Spinal cord (tissue), 9 donors: ENCODE measurements at regions not wholly inside any gene's neighbourhood (a gene's known extent, or its start where the extent isn't known, plus 50 kb on each side); places are given as distances from the start of the nearest gene placed in this dataset.

ENCODE experiments used
- DNase-seq, 6 donors: peaks; one replicate each; pipeline versions ENCODE4 v3.0.0 to v3.0.0-alpha.2; 2013 to 2015; ENCODE audit warnings: low spot score in 6 of 6, low read depth in 4 of 6
- H3K27ac ChIP-seq: one replicate; pipeline ENCODE4 v1.5.1; 2013; ENCODE audit warnings: low read depth, low read length, control low read depth
- H3K27me3 ChIP-seq: one replicate; pipeline ENCODE4 v1.6.1; 2013; ENCODE audit warnings: low read length; ENCODE audit not compliant: control insufficient read depth, insufficient read depth
- H3K36me3 ChIP-seq: one replicate; pipeline ENCODE4 v1.6.1; 2013; ENCODE audit warnings: low read length; ENCODE audit not compliant: control insufficient read depth, insufficient read depth
- H3K4me1 ChIP-seq: one replicate; pipeline ENCODE4 v1.6.1; 2013; ENCODE audit warnings: low read length; ENCODE audit not compliant: control insufficient read depth, insufficient read depth
- H3K4me3 ChIP-seq: one replicate; pipeline ENCODE4 v1.5.1; 2013; ENCODE audit warnings: low read depth, low read length, control low read depth
- H3K9me3 ChIP-seq: one replicate; pipeline ENCODE4 v1.6.1; 2013; ENCODE audit warnings: low read length; ENCODE audit not compliant: control insufficient read depth, insufficient read depth
- WGBS: methylation state at CpG from one replicate; pipeline ENCODE4 v1.1.5; 2013; ENCODE audit warnings: missing lambda C conversion rate; ENCODE audit not compliant: insufficient coverage; 5-methylcytosine and 5-hydroxymethylcytosine counted together
- donor health status: healthy.

DNA sequence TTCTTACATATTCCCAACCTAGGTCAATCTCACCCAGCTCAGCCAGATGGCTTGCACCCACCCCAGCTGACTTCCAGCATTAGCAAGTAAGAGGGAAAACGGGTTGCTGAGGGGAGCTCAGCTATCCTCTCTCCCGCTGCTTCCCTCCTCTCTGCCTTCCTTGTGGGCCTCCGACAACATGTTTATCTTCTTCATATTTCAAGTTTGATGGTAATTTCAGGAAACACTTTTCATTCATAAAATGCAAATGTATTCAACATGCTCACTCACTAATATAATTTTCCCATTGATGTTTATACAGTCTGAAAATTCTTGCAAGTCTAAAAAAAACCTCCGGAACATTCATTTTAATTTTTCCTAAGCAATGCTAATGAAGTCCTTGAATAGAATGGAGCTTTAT lies 372.5 kb upstream of the B3GAT1 start:
- Histone ChIP-seq H3K27me3 (no peaks in the 10 kb centered on the region), H3K4me1 (no peaks in the 10 kb centered on the region), H3K27ac (no peak overlapping the region), H3K9me3 (no peaks in the 10 kb centered on the region), H3K4me3 (no peak overlapping the region), H3K36me3 (no peaks in the 10 kb centered on the region)
- WGBS = no CpG with 5 or more reads among the region's 4 CpGs
- DNase-seq = peak in 1 of 6 donors; percentile 54

DNA sequence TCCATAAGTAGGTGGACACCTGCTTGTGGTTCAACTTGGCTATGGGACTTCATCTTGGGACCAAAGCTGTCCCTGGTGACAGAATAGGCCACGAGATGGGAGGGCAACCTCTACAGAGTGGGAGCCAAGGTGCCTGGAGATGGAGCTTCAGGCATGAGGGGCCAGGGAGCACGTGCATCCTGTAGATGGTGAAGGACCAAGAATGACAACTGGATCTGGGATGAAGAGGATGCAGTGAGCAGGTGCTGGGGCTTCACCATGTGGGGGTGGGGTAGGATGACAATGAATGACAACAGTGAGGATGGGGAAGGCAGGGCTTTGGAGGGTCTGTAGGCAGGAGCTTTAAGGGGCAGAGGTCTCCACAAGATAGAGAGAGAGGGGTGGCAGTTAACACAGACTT lies 372.0 kb upstream of the B3GAT1 start:
- H3K27ac ChIP-seq = no peak overlapping the region
- H3K9me3 ChIP-seq = no peaks in the 10 kb centered on the region
- no peaks in the 10 kb centered on the region for H3K4me1 ChIP-seq
- WGBS = 79% methylated on average over 2 of the region's 2 CpGs
- H3K4me3 ChIP-seq = no peak overlapping the region
- no peaks in the 10 kb centered on the region for H3K27me3 ChIP-seq
- no peaks in the 10 kb centered on the region for H3K36me3 ChIP-seq
- DNase-seq = no peak

DNA sequence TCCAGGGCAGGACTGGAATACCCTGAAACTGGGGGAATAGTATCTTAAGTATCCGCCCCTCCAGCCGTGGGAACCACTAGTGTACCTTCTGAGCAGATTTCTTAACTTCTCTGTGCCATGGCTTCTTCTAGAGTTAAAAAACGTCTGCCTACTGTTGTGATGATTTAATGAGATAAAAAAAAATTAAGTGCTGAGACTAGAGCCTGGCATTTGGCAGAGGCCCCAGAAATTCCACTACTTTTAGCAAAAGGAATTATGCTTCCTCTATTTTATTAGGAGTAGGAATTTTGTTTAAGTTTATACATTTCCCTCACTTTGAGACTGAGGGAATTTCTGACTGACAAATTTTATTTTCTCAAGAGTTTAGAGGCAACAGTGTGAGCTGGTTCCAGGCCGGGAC lies 371.2 kb upstream of the B3GAT1 start:
- 88% methylated on average over 1 of the region's 4 CpGs for WGBS
- no peak overlapping the region for H3K27ac ChIP-seq
- no peaks in the 10 kb centered on the region for H3K27me3 ChIP-seq
- no peaks in the 10 kb centered on the region for H3K9me3 ChIP-seq
- H3K4me1 ChIP-seq = no peaks in the 10 kb centered on the region
- no peak for DNase-seq
- H3K36me3 ChIP-seq = no peaks in the 10 kb centered on the region
- no peak overlapping the region for H3K4me3 ChIP-seq

DNA sequence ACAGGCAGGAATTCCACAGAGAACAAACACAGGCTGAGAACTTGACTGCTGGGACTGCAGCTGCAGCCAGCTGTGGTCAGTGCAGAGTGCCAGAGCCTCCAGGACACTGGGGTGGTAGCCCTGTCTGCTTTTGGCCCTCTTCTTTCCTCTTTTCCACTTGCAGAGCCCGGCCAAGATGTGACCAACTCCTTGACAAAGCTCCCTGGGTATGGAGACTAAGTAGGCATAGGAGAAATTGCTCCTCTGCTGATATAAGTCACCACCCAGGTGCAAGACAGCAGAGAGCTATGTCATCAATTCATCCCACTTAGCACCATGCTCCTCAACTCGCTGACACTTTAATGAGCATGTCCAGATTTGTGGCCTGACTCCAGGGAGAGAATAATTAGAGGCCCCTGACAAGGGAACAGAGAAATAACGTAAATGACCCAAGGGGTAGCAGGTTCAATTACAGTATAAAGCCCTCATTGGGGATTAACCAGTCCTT lies 369.4 kb upstream of the B3GAT1 start:
- peak in 1 of 6 donors; percentile 47 for DNase-seq
- no peaks in the 10 kb centered on the region for H3K36me3 ChIP-seq
- H3K4me3 ChIP-seq = no peak overlapping the region
- H3K4me1 ChIP-seq = no peaks in the 10 kb centered on the region
- no peak overlapping the region for H3K27ac ChIP-seq
- 62% methylated on average over 1 of the region's 3 CpGs for WGBS
- H3K9me3 ChIP-seq = no peaks in the 10 kb centered on the region
- no peaks in the 10 kb centered on the region for H3K27me3 ChIP-seq

DNA sequence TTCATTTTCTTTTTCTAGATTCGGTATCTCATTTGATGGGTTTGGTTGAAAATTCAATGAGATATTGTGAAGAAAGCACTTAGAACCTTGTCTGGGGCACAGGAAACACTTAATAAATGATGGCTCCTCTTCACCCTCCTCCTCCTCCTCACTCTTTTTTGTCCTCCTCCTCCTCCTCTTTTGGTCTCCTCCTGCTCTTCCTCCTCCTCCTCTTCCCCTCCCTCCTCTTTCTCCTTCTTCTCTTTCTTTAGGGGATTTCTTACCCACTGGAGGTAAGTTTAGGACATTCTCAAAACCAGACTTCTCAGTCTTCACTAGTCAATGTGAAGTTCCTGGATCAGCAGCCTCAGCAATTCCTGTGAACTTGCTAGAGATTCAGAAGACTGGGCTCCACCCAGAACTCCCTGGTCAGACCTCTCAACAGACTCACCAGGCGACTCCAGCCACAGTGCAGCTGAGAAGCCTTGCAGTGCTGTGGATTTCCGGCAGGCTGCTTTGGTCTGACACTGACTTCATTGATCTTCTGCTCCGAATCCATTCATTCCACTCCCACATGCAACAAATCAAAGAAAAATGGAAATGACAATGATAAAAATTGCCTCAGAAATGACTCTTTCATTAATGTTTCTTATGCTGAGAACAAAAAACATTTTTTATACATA lies 368.6 kb upstream of the B3GAT1 start:
- H3K36me3 ChIP-seq = no peaks in the 10 kb centered on the region
- no peak overlapping the region for H3K27ac ChIP-seq
- H3K4me3 ChIP-seq = no peak overlapping the region
- no peak for DNase-seq
- 62% methylated on average over 3 of the region's 4 CpGs for WGBS
- H3K9me3 ChIP-seq = no peaks in the 10 kb centered on the region
- H3K27me3 ChIP-seq = no peaks in the 10 kb centered on the region
- no peaks in the 10 kb centered on the region for H3K4me1 ChIP-seq

DNA sequence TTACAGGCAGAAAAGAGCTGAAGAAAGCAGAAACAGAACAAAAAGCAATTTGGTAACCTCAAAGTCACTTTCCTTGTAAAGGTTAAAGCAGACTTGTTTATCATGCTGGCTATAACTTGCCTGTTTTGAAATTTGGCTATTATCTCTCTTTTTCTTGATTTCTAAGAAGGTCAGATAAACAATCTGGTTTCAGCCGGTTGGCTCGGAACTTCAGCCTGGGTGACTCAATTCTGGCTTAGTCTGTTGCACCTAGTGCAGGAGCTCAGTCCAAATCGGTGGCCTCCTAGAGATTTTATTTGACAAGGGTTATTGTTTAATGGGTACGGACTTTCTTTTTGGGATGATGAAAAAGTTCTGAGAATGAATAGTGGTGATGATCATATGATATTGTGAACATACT lies 367.1 kb upstream of the B3GAT1 start:
- no peak overlapping the region for H3K27ac ChIP-seq
- H3K27me3 ChIP-seq = no peaks in the 10 kb centered on the region
- no peaks in the 10 kb centered on the region for H3K36me3 ChIP-seq
- 90% methylated on average over 3 of the region's 4 CpGs for WGBS
- no peaks in the 10 kb centered on the region for H3K4me1 ChIP-seq
- no peak overlapping the region for H3K4me3 ChIP-seq
- no peaks in the 10 kb centered on the region for H3K9me3 ChIP-seq
- DNase-seq = no peak

DNA sequence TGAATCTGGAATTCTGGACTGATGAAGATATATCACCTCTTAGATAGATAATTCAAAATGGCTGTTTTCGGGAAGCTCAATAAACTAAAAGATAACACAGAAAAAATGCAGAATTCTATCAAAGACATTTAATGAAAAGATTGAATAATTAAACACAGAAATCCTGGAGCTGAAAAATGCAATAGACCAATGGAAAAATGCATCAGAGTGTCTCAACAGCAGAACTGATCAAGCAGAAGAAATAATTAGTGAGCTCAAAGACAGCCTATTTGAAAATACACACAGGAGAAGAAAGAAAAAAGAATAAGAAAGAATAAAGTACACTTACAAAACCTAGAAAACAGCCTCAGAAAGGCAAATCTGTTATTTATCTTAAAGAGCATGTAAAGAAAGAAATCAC lies 356.4 kb upstream of the B3GAT1 start:
- no peak for DNase-seq
- Histone ChIP-seq H3K4me1 (peaks cover 4% of the 10 kb centered on the region), H3K27me3 (no peaks in the 10 kb centered on the region), H3K9me3 (peaks cover 2% of the 10 kb centered on the region), H3K36me3 (no peaks in the 10 kb centered on the region), H3K27ac (no peak overlapping the region), H3K4me3 (no peak overlapping the region)
- no CpG with 5 or more reads among the region's 1 CpG for WGBS

DNA sequence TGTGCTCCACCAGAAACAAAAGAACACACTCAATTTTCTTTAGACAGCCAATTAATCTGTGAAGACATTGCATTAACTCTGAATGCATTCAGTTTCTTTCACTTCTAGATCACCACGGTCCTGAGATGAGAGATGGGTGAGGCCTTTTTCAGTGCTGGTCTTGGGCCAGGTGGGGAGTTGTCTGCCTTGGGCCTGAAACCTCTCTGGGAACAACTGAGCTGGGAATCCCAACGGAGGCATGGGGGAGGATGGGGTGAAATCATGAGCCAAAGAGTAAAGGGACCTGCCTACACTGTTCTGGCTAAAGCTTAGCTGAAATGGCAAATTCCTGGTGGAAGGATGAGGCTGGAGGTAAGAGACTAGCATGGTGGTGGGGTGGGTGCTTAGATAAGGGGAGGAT lies 353.5 kb upstream of the B3GAT1 start:
- WGBS = 49% methylated on average over 2 of the region's 2 CpGs
- Histone ChIP-seq H3K4me3 (no peak overlapping the region), H3K36me3 (peaks cover 2% of the 10 kb centered on the region), H3K27me3 (no peaks in the 10 kb centered on the region), H3K27ac (no peak overlapping the region), H3K4me1 (peaks cover 9% of the 10 kb centered on the region), H3K9me3 (peaks cover 2% of the 10 kb centered on the region)
- DNase-seq = no peak

DNA sequence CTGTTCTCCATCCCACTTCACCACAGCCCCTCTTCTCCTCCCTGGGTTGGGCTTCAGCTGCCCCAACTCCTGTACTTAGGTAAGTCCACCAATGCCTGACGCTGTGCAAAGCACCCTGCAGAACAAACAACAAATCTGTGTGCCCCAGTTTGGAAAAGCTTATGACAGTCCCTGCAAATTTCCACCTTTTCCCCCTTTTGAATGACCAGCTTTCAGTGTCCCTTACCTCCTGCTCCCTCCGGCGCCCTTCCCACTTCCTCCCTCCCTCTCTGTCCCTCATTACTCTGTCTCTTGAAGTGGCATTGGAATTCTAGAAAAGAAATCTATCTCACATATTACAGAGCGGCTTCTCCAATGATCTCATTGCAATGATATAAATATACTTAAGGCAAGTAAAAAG lies 352.9 kb upstream of the B3GAT1 start:
- Histone ChIP-seq H3K4me1 (peaks cover 9% of the 10 kb centered on the region), H3K9me3 (peaks cover 2% of the 10 kb centered on the region), H3K27ac (no peak overlapping the region), H3K36me3 (peaks cover 2% of the 10 kb centered on the region), H3K27me3 (no peaks in the 10 kb centered on the region), H3K4me3 (no peak overlapping the region)
- DNase-seq = no peak
- 100% methylated on average over 1 of the region's 4 CpGs for WGBS

DNA sequence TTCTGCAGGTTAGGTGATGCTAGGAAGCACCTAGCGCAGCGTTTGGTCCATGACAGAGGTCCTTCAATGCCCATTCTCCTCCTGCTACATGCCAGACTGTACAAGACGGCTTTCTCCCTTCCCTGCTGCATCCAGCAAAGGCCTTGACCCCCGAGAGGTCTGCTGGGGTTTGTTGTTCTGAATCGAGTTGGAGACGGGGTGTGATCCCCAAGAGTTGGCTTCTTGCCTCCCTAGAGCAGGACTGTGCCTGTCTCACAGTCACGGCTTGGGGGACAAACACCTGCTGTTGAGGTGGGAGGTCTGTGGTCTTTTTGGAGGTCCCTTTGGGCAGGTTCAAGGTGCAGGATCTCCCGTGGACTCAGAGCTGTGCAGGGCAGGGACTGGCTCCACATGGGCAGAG lies 352.3 kb upstream of the B3GAT1 start:
- WGBS = 78% methylated on average over 7 of the region's 8 CpGs
- H3K27me3 ChIP-seq = no peaks in the 10 kb centered on the region
- H3K27ac ChIP-seq = no peak overlapping the region
- DNase-seq = no peak
- peaks cover 2% of the 10 kb centered on the region for H3K36me3 ChIP-seq
- no peak overlapping the region for H3K4me3 ChIP-seq
- peaks cover 11% of the 10 kb centered on the region for H3K4me1 ChIP-seq
- peaks cover 2% of the 10 kb centered on the region for H3K9me3 ChIP-seq
